Vagina (tissue), 2 donors: ENCODE measurements at regions not wholly inside any gene's neighbourhood (a gene's known extent, or its start where the extent isn't known, plus 50 kb on each side); places are given as distances from the start of the nearest gene placed in this dataset.

Experiments
- CTCF ChIP-seq, 3 experiments: fragments of 450-650 bp in 2 of 3; fragments of 200-600 bp in 1 of 3; sonication (generic) in 1 of 3; IDR thresholded peaks; one replicate each; pipeline ENCODE4 v1.5.1; 2017 to 2019; ENCODE audit warnings: antibody characterized with exemption in 3 of 3, mild to moderate bottlenecking in 2 of 3, moderate library complexity in 2 of 3
- POLR2A ChIP-seq, 2 donors: fragments of 450-650 bp; IDR thresholded peaks; one replicate each; pipeline ENCODE4 v1.6.1; 2017; ENCODE audit warnings: antibody characterized with exemption in 2 of 2, mild to moderate bottlenecking in 2 of 2, moderate library complexity in 2 of 2
- POLR2AphosphoS5 ChIP-seq, 2 donors: sonication (generic); formaldehyde crosslinking; IDR thresholded peaks; one replicate each; pipeline ENCODE4 v1.9.0; 2017; ENCODE audit warnings: antibody characterized with exemption in 2 of 2, mild to moderate bottlenecking in 2 of 2, low read depth in 1 of 2; ENCODE audit not compliant: insufficient read depth in 1 of 2

GRCh38 chr6:141562851-141563763 is 569.6 kb upstream of the GJE1 start:
- TF ChIP-seq POLR2A (IDR thresholded peaks at IDR 0.05) (no peak), CTCF (IDR thresholded peaks at IDR 0.05) (peak; percentile 25 to 76 (median 50)), POLR2AphosphoS5 (IDR thresholded peaks at IDR 0.05; ENCODE audit: insufficient read depth in 1 of 2, low read depth in 1 of 2) (peak in 1 of 2 donors; percentile 18)
